Activated T-cell treated with anti-CD3 and anti-CD28 coated beads for 4 hours (primary cell): ENCODE measurements at regions not wholly inside any gene's neighbourhood (a gene's known extent, or its start where the extent isn't known, plus 50 kb on each side); places are given as distances from the start of the nearest gene placed in this dataset.
A peak's percentile ranks its signal among the peaks of the same experiment; 100 is the strongest.

Experiments
- DNase-seq: peaks from one replicate; pipeline ENCODE4 v3.0.0-alpha.2; 2020

GRCh38 chr1:48164571-48164970 is 57.9 kb upstream of the SLC5A9 start:
- DNase-seq, result no peak

DNA sequence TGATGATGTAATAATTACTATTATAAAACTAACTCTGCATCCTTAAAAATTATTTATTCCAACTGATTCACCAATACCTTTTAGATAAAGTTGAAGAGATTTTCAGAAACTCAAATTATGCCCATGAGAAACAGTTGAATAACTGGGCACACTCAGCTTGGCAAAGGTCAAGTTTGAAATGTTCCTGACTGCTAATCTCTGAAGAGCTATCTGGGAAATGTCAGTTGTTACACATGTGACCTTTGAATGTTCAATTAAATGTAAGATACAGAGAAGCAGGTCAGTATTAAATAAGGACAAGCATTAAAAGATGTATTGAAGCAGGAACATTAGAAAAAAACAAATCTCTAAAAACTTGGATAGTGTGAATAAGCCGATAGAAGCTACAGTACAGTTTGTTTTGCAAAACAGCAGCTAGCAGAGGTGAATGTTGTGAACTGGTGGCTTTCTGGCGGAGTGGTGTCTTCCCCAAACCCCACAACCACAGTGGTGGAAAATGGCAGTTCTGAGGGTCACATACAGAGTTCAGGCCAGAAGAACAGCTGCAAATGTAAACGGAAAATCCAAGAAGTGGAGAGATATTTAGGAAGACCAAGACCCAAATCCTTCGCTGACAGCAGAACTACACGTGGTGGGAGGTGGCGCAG is 61.9 kb upstream of the SLC5A9 start:
- no peak for DNase-seq

- DNase-seq, result no peak
These were observed 83.2 kb upstream of the SLC5A9 start for GRCh38 chr1:48139275-48139674.

DNA sequence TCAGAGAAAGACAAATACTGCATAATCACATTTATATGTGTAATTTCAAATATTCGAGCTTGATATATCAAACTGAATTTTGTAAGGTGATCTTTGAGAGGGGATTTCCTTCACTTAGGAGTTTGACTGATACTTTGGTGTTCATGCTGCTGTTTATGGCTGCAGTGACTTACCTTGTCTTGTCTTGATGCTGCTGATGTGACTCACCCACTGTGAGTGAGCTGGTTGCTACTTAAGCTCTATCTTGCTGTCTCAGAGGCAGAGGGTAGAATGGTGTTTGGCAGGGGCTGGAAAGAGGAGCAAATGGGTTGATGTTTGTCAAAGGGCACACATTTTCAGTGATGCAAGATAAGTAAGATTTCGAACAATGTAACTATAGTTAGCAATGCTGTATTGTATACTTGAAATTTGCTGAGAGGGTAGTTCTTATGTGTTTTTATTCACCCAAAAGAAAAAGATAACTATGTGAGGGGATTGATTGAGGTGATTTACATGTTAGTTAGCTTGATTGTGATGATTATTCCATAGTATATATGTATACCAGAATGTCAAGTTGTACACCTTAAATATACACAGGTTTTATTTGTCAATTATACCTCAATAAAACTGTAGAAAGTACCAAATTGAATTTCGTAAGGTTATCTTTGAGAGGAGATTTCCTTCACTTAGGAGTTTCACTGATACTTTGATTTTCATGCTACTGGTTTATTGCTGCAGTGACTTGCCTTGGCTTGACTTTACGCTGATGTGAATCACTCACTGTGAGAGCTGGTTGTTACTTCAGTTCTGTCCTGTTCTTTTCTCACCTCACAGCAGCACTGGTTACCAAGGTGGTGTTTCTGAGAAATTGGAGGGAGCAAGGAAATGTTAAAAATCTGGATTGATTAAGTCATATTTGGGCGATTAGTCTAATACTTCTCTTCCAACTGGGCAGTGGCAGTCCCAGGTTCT is 94.5 kb upstream of the SLC5A9 start:
- no peak for DNase-seq

GRCh38 chr1:48123647-48124046 is 98.9 kb upstream of the SLC5A9 start:
- no peak for DNase-seq

DNA sequence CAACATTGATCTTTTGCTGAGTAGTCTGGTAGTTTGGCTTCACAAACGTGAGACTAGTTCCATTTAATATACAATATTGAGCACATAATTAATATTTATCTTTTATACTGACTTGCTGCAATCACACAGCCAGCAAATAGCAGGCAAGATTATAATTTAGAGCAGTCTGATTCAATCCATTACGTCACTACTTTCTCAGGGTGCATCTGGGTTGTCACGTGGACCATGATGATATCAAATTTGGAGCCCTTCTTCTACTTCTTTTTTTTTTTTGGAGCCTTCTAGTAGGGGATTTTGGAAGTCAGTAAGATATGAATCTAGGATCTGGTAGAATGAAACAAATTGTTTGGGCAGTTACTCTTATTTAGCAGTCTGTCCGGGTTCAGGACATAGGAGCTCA is 100.6 kb upstream of the SLC5A9 start:
- no peak for DNase-seq

DNA sequence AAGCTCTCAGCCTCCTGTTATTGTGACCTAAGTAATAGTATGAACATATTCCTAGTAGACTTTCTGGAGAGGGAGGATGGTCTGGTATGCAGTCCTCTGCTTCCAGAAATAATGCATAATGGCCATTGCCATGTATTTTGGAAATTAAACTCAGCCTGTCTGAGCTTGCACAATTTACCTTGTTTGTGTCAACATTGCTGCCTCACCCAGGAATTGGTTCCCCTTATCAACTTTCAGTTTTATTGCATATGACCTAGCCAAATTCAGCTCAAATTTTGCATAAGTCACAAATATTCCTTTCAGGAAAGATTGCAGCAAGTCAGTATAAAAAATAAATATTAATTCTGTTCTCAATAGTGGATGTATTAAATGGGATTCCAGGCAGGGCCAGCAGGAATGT is 101.9 kb upstream of the SLC5A9 start:
- no peak for DNase-seq

- no peak for DNase-seq
These were observed 106.7 kb upstream of the SLC5A9 start for GRCh38 chr1:48115835-48116234.

GRCh38 chr1:48114596-48115382 is 107.7 kb upstream of the SLC5A9 start:
- no peak for DNase-seq

DNA sequence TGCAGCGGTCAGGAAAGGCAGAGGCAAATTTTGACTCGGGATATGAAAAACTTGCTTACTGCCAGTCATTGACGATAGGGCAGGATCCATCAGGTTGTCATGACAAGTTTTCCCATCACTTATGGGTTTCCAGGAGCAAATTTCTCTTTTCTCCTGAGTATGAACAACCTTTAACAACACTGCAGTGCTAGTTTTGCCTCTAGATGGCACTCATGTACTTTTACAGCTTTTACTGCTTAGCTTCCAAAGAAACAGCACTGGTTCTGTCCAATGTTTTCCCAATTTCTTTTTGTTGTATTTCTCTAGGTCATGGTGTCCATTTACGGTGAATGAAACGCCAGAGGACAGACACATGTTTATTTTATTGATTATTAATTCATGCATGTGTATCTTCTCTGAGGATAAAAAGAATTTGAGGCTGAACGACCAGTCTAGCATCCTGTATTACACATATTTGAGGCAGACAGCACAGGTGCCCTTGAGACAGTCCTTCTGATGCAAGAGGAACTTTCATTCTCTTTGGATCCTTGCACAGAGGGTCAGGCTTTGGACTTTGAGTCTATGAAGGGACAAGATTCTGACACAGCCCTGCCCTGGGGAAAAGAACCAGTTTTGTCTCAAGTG is 112.3 kb upstream of the TRABD2B start:
- no peak for DNase-seq

DNA sequence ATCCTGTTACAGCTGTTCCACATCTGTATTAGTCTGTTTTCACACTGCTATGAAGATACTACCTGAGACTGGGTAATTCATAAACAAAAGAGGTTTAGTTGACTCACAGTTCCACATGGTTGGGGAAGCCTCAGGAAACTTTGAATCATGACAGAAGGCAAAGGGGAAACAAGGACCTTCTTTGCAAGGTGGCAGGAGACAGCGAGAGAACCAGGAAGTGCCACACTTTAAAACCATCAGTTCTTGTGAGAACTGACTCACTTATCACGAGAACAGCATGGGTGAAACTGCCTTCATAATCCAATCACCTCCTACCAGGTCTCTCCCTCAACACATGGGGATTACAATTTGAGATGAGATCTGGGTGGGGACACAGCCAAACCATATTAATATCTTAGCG is 110.3 kb upstream of the TRABD2B start:
- no peak for DNase-seq

- no peak for DNase-seq
These were observed 108.9 kb upstream of the TRABD2B start for GRCh38 chr1:48106049-48106448.

- DNase-seq, result no peak
These were observed 108.0 kb upstream of the TRABD2B start for GRCh38 chr1:48105165-48105564.

- no peak for DNase-seq
These were observed 106.3 kb upstream of the TRABD2B start for GRCh38 chr1:48103495-48103894.

DNA sequence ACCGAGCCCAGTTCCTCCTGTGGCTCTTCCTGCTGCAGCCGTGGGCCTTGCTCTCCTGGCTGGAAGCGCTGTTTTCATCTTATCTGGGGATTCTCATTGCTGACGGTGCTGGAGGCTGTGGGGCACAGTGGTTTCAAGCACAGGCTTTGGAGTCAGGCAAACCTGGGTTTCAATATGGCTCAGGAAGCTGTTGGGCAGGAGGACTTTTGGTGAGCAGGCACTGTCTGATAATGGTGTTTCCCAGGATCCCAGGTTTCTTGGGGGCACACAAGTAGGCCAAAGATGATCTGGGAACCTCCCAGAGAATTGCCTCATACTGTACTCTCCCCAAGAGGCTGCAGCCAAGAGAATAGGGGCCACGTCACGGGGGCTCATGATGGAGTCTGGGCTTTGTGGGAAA is 105.6 kb upstream of the TRABD2B start:
- no peak for DNase-seq

DNA sequence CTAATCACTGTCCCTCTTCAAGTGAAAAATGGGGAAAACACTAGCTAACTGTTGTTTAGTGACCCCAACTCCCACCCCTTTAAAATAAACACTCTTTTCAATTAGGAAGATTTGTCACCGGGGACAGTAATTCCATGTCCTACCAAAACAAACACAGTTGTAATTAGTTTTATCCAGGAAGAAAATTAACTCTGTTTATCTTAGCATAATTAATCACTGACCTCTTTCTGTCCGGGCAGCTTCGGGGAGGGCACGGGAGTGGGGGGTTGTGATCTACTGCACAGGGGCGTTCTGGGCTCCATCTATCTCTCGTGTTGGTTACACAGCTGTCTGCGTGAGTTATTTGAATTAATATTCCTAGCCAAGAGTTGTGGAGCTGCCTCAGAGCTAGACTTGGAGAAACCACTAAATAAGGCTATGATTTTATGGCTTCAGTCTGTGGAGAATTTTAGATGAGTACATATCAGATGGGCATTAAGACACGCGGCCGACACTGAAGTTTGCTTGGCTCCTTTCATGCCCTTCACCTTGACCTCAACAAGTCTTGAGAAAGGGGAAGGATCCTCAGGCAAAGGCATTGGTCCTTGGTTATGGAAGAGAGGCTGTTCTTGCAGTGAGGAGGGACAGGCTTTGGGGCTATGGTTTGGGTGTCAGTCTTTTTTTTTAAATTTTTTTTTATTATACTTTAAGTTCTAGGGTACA is 102.0 kb upstream of the TRABD2B start:
- DNase-seq, result no peak

GRCh38 chr1:48093696-48094528 is 96.7 kb upstream of the TRABD2B start:
- peak; percentile 59 for DNase-seq

- no peak for DNase-seq
These were observed 96.0 kb upstream of the TRABD2B start for GRCh38 chr1:48093147-48093546.

- no peak for DNase-seq
These were observed 95.2 kb upstream of the TRABD2B start for GRCh38 chr1:48092401-48092800.

DNA sequence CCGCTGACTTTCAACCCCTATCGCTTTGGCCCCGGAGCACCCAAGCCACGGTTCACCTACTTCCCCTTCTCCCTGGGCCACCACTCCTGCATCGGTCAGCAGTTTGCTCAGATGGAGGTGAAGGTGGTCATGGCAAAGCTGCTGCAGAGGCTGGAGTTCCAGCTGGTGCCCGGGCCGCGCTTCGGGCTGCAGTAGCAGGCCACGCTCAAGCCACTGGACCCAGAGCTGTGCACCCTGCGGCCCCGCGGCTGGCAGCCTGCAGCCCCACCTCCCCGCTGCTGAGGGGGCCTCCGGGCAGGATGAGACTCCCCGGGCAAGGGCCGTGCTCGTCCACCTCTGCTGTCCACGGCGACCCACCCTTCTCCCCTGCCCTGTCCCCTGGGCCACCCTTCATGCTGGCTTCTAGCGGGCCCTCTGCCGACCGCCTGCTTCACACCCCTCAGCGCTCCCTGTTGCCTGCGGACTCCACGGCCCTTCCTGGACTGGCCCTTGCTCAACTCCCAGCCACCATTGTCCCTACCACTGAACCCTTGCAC is 92.2 kb upstream of the TRABD2B start:
- no peak for DNase-seq

DNA sequence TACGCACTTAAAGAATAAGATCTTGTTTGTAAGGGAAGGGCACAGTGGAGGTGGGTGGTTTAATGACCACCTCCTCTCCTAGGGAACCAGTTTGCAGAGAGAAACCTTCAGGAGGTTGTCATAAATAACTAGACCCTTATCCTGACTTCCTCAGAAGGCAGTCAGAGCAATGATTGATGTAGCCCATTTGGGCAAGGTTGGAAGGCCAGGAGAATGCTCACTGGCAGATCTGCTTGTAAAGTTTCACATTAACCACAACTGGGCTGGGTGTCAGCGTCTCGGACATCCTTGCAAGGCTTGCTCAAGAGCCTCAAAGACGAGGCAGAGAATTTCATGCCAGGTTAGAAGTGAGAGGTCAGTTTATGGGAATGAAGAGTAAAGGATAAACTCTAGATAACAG is 87.6 kb upstream of the TRABD2B start:
- no peak for DNase-seq
